ENCODE measurements at regions not wholly inside any gene's neighbourhood (a gene's known extent, or its start where the extent isn't known, plus 50 kb on each side); places are given as distances from the start of the nearest gene placed in this dataset.

- TF ChIP-seq CTCF (IDR thresholded peaks at IDR 0.05) = no peak
- TF ChIP-seq POLR2A (IDR thresholded peaks at IDR 0.05) = no peak
- no peak for TF ChIP-seq POLR2AphosphoS5 (IDR thresholded peaks at IDR 0.05)
These were observed 225.9 kb upstream of the CST7 start for GRCh38 chr20:24723186-24723585.

Measured in transverse colon (tissue), 4 donors.